Transverse colon (tissue), 4 donors: ENCODE measurements at regions not wholly inside any gene's neighbourhood (a gene's known extent, or its start where the extent isn't known, plus 50 kb on each side); places are given as distances from the start of the nearest gene placed in this dataset.
A peak's percentile ranks its signal among the peaks of the same experiment; 100 is the strongest.

Experiments
- DNase-seq: peaks from one replicate; pipeline ENCODE4 v3.0.0-alpha.2; 2019
- H3K27ac ChIP-seq, 4 donors: fragments of 200-600 bp; sonication (generic); 2 replicates each; pipeline ENCODE4 v1.5.1; 2016 to 2018; ENCODE audit warnings: inconsistent platforms in 4 of 4
- H3K27me3 ChIP-seq: fragments of 200-600 bp; sonication (generic); 2 replicates; pipeline ENCODE4 v1.5.1; 2017; ENCODE audit warnings: inconsistent platforms
- H3K36me3 ChIP-seq, 4 donors: fragments of 200-600 bp; sonication (generic); 2 replicates each; pipeline ENCODE4 v1.5.1; 2017 to 2019; ENCODE audit warnings: inconsistent platforms in 4 of 4
- H3K4me1 ChIP-seq, 4 donors: fragments of 200-600 bp; sonication (generic); 2 replicates each; pipeline ENCODE4 v1.5.1; 2017 to 2020; ENCODE audit warnings: inconsistent platforms in 4 of 4
- H3K4me3 ChIP-seq, 4 donors: fragments of 200-600 bp; sonication (generic); 1 replicate in 1 of 4; 2 replicates in 3 of 4; pipeline versions ENCODE4 v1.5.1 to v1.6.1; 2017 to 2019; ENCODE audit warnings: inconsistent platforms in 4 of 4
- H3K9me3 ChIP-seq, 2 donors: fragments of 200-600 bp; sonication (generic); 2 replicates each; pipeline ENCODE4 v1.5.1; 2017 to 2019; ENCODE audit warnings: inconsistent platforms in 2 of 2
- CTCF ChIP-seq, 5 experiments: fragments of 200-600 bp in 3 of 5; fragments of 450-650 bp in 2 of 5; sonication (generic) in 3 of 5; IDR thresholded peaks; 1 replicate in 2 of 5; 2 replicates in 3 of 5; pipeline ENCODE4 v1.5.1; 2016 to 2017; ENCODE audit warnings: antibody characterized with exemption in 5 of 5, inconsistent platforms in 3 of 5, mild to moderate bottlenecking in 2 of 5, moderate library complexity in 1 of 5
- EP300 ChIP-seq: sonication (generic); formaldehyde crosslinking; IDR thresholded peaks from one replicate; pipeline ENCODE4 v1.6.1; 2017; ENCODE audit warnings: antibody characterized with exemption, low read depth
- POLR2A ChIP-seq: fragments of 450-650 bp; IDR thresholded peaks from one replicate; pipeline ENCODE4 v1.6.1; 2016; ENCODE audit warnings: antibody characterized with exemption, mild to moderate bottlenecking, moderate library complexity
- POLR2AphosphoS5 ChIP-seq, 3 donors: sonication (generic); formaldehyde crosslinking; IDR thresholded peaks; one replicate each; pipeline ENCODE4 v1.6.1; 2016; ENCODE audit warnings: antibody characterized with exemption in 3 of 3
- WGBS, 2 donors: methylation state at CpG; one replicate each; pipeline ENCODE4 v1.1.5; 2018; ENCODE audit warnings: low coverage in 1 of 2; 5-methylcytosine and 5-hydroxymethylcytosine counted together
- in situ Hi-C, 4 donors: fragments of 200-750 bp; cut with MboI; loops; one replicate each; pipeline versions ENCODE4 v1.15.0 to v1.15.1; 2017; ENCODE audit warnings: low sequenced_read_pairs in 3 of 4, low pct_ligation_motif_present in 1 of 4, low pct_unique_long_range_greater_than_20kb in 1 of 4
- intact Hi-C: fragments of 100-400 bp; cut with DNase I; formaldehyde crosslinking; loops from one replicate; pipeline ENCODE4 v1.15.1; 2023; ENCODE audit warnings: low total_unique reads

GRCh38 chr2:10981941-10982431 lies 70.3 kb downstream of the KCNF1 start:
- no peak for DNase-seq
- Histone ChIP-seq H3K4me3 (no peak overlapping the region), H3K36me3 (no peaks in the 10 kb centered on the region), H3K4me1 (no peaks in the 10 kb centered on the region), H3K27ac (no peak overlapping the region), H3K27me3 (peaks cover 5% of the 10 kb centered on the region), H3K9me3 (no peaks in the 10 kb centered on the region)
- intact Hi-C loops (loop anchor here (5.0 kb wide), 1 partner anchor 730 kb away; no protein-coding TSS in a partner anchor), in situ Hi-C loops (no loop called here)
- TF ChIP-seq EP300 = no peak
- 91% methylated on average over 13 of the region's 13 CpGs; no CpG with 5 or more reads in 1 of the 2 donors for WGBS, 2 donors

- Histone ChIP-seq H3K27ac (peak overlapping the region; percentile 46 to 67 (median 62)), H3K36me3 (no peaks in the 10 kb centered on the region), H3K4me1 (no peaks in the 10 kb centered on the region), H3K4me3 (no peak overlapping the region), H3K27me3 (peaks cover 5% of the 10 kb centered on the region), H3K9me3 (no peaks in the 10 kb centered on the region)
- no peak for TF ChIP-seq CTCF (IDR thresholded peaks at IDR 0.05)
- TF ChIP-seq EP300 = no peak
- no peak for TF ChIP-seq POLR2A
- TF ChIP-seq POLR2AphosphoS5 (IDR thresholded peaks at IDR 0.05) = peak in 2 of 3 donors; percentile 19 to 25
- in situ Hi-C loops (no loop called here), intact Hi-C loops (loop anchor here (5.0 kb wide), 1 partner anchor 729 kb away; no protein-coding TSS in a partner anchor)
- WGBS, 2 donors = 55 to 63% methylated on average over 2 to 25 of the region's 25 CpGs
- DNase-seq = peak; percentile 25
Measured at GRCh38 chr2:10982931-10983701, 71.4 kb downstream of the KCNF1 start.

- no peak for TF ChIP-seq POLR2AphosphoS5 (IDR thresholded peaks at IDR 0.05)
- no peak for TF ChIP-seq CTCF (IDR thresholded peaks at IDR 0.05)
- no peak for TF ChIP-seq EP300
- TF ChIP-seq POLR2A = no peak
- Histone ChIP-seq H3K27me3 (peaks cover 5% of the 10 kb centered on the region), H3K4me1 (no peaks in the 10 kb centered on the region), H3K36me3 (no peaks in the 10 kb centered on the region), H3K4me3 (no peak overlapping the region), H3K9me3 (no peaks in the 10 kb centered on the region), H3K27ac (peak overlapping the region; percentile 6 to 67 (median 62))
- no peak for DNase-seq
- WGBS, 2 donors = 65% methylated on average over 12 of the region's 12 CpGs; no CpG with 5 or more reads in 1 of the 2 donors
- intact Hi-C loops = loop anchor here (5.0 kb wide), 1 partner anchor 729 kb away; no protein-coding TSS in a partner anchor
- in situ Hi-C loops = no loop called here
Measured at GRCh38 chr2:10983711-10984110, 72.0 kb downstream of the KCNF1 start.

- Histone ChIP-seq H3K27ac (no peak overlapping the region), H3K9me3 (no peaks in the 10 kb centered on the region), H3K27me3 (peaks cover 5% of the 10 kb centered on the region), H3K4me3 (no peak overlapping the region), H3K36me3 (no peaks in the 10 kb centered on the region), H3K4me1 (no peaks in the 10 kb centered on the region)
- no peak for TF ChIP-seq CTCF (IDR thresholded peaks at IDR 0.05)
- 82 to 85% methylated on average over 2 to 6 of the region's 6 CpGs for WGBS, 2 donors
- in situ Hi-C loops = no loop called here
- intact Hi-C loops = loop anchor here (5.0 kb wide), 1 partner anchor 728 kb away; no protein-coding TSS in a partner anchor
- no peak for DNase-seq
Measured at GRCh38 chr2:10984418-10985135, 72.8 kb downstream of the KCNF1 start.
